ENCODE measurements at regions not wholly inside any gene's neighbourhood (a gene's known extent, or its start where the extent isn't known, plus 50 kb on each side); places are given as distances from the start of the nearest gene placed in this dataset.

DNA sequence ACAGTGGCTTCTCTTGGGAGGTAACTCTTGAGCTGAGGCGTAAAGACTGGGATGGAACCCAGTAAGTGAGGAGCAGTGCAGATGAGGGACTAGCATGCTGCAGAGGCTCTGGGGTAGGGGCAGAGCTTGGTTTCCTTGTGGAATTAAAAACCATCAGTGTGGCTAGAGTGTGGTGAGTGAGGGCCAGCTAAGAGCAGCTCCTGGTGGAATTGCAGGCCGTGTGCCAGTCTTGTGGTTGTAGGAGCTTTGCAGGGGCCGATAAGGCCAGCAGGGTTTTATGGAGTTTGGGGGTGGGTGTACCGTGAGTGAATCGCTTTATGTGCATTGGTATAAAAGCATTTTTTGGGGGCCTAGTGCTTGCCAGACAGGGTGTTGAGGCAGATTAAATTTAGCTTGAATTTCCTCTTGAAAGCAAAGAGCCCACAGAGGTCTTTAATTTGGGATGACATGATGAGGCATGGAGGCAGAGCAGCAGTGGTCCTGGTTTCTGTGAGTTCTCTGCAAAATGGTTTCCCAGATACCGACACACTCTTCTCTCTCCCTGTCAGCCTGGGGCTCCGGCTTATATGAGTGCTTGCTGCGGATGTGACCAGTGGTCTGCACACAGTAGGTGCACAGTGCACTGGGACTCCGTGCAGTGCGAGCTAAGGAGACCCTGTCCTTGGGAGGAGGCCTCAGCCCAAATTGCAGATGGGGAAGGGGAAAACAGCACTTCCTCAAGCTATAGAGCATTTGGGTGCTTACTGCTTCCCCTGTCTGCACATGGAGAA lies 176.4 kb upstream of the PITX1 start:
- H3F3A ChIP-seq (ENCODE audit: insufficient read depth, low read length): no peaks in the 10 kb centered on the region
- H2AFZ ChIP-seq (ENCODE audit: low read length): no peak overlapping the region
- H3K79me2 ChIP-seq (ENCODE audit: low read length): no peaks in the 10 kb centered on the region
- no peaks in the 10 kb centered on the region for H4K20me1 ChIP-seq (ENCODE audit: insufficient read depth, low read length)
- no peaks in the 10 kb centered on the region for H3K9me3 ChIP-seq (replicated peaks; ENCODE audit: insufficient read depth, low read length)
- DNase-seq: no peak
- no peak overlapping the region for H3K4me2 ChIP-seq (ENCODE audit: low read depth, low read length)
- H3K36me3 ChIP-seq (replicated peaks; ENCODE audit: insufficient read depth, low read length): no peaks in the 10 kb centered on the region
- no peak overlapping the region for H3K9ac ChIP-seq (ENCODE audit: low read length)
- no peak overlapping the region for H3K4me3 ChIP-seq (ENCODE audit: low read length)
- no peaks in the 10 kb centered on the region for H3K4me1 ChIP-seq (ENCODE audit: low read length)
- no peaks in the 10 kb centered on the region for H3K27me3 ChIP-seq (replicated peaks; ENCODE audit: insufficient read depth, low read length)
- TF ChIP-seq, protein P1, sequence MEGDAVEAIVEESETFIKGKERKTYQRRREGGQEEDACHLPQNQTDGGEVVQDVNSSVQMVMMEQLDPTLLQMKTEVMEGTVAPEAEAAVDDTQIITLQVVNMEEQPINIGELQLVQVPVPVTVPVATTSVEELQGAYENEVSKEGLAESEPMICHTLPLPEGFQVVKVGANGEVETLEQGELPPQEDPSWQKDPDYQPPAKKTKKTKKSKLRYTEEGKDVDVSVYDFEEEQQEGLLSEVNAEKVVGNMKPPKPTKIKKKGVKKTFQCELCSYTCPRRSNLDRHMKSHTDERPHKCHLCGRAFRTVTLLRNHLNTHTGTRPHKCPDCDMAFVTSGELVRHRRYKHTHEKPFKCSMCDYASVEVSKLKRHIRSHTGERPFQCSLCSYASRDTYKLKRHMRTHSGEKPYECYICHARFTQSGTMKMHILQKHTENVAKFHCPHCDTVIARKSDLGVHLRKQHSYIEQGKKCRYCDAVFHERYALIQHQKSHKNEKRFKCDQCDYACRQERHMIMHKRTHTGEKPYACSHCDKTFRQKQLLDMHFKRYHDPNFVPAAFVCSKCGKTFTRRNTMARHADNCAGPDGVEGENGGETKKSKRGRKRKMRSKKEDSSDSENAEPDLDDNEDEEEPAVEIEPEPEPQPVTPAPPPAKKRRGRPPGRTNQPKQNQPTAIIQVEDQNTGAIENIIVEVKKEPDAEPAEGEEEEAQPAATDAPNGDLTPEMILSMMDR (IDR thresholded peaks at IDR 0.05; ENCODE audit: low read length): no peak
- TF ChIP-seq EZH2 (optimal IDR thresholded peaks at IDR 0.05; ENCODE audit: low read depth, low read length): no peak
- TF ChIP-seq EZH2phosphoT487 (IDR thresholded peaks at IDR 0.05; ENCODE audit: low read length): no peak
- no peaks in the 10 kb centered on the region for H3K9me2 ChIP-seq (replicated peaks; ENCODE audit: insufficient read depth, low read length)
- no peak overlapping the region for H3K27ac ChIP-seq (ENCODE audit: low read length)

DNA sequence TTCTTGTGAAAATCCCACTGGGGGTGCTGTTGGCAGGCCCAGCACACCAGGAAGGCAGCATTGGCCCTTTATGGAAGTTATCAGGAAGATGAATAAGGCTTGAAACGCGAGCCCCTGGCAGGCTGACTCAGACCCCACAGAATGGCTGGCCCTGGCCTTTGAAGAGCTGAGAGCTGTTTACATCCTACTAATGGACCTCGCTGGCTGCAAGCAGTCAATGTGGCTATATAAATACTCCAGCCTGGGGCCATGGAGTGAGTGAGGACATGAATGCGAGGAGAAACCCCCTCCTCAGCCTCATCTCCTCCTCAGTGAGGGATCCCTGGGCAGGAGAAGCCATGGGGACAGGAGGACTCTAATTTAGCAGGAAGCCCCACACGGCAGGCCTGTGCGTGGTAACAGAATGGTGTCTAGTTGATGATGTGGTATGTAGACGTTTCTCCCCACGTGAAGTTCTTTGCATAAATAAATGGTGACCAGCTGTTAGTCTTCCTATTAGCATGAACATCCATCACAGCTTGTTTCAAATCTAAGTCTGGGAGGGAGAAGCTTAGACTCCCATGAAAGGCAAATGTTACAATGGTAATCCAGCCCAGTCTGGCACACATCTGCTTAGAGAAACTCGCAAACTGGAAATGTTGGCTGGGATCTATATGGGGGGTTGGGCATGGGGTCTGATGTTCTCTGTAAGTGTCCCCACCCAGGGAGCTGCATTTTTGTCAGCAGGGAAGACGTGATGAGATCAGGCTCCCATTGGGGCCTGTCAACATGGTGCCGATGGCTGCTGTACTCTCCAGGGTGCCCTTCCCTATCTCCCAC lies 175.1 kb upstream of the PITX1 start:
- Histone ChIP-seq H3K9me2 (replicated peaks; ENCODE audit: insufficient read depth, low read length) (no peaks in the 10 kb centered on the region), H3K4me2 (ENCODE audit: low read depth, low read length) (no peak overlapping the region), H4K20me1 (ENCODE audit: insufficient read depth, low read length) (no peaks in the 10 kb centered on the region), H3K4me3 (ENCODE audit: low read length) (no peak overlapping the region), H3K36me3 (replicated peaks; ENCODE audit: insufficient read depth, low read length) (no peaks in the 10 kb centered on the region), H3K4me1 (ENCODE audit: low read length) (no peaks in the 10 kb centered on the region), H3K27me3 (replicated peaks; ENCODE audit: insufficient read depth, low read length) (no peaks in the 10 kb centered on the region), H3K9ac (ENCODE audit: low read length) (no peak overlapping the region), H3K79me2 (ENCODE audit: low read length) (no peaks in the 10 kb centered on the region), H3K9me3 (replicated peaks; ENCODE audit: insufficient read depth, low read length) (no peaks in the 10 kb centered on the region), H3K27ac (ENCODE audit: low read length) (no peak overlapping the region), H3F3A (ENCODE audit: insufficient read depth, low read length) (no peaks in the 10 kb centered on the region), H2AFZ (ENCODE audit: low read length) (no peak overlapping the region)
- no peak for TF ChIP-seq EZH2phosphoT487 (IDR thresholded peaks at IDR 0.05; ENCODE audit: low read length)
- no peak for TF ChIP-seq EZH2 (optimal IDR thresholded peaks at IDR 0.05; ENCODE audit: low read depth, low read length)
- TF ChIP-seq, protein P1 (IDR thresholded peaks at IDR 0.05; ENCODE audit: low read length): no peak
- DNase-seq: no peak

DNA sequence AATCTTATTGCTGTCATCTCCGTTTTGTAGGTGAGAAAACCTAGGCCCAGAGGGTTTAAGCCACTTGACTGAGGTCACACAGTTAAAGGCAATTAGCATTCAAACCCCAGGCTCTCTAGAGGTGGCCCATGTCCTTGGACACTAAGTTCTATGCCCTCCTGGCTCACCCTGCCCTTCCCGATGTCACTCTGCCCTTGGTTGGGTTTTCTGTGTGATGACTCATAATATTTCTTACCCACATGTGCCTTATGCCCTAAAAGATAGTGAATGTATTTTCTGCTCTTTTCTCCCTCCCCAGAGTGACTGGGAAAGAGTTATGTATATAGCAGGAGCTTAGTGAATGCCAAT lies 174.5 kb upstream of the PITX1 start:
- DNase-seq: no peak
- H3K27ac ChIP-seq (ENCODE audit: low read length): no peak overlapping the region
- H3K4me1 ChIP-seq (ENCODE audit: low read length): no peaks in the 10 kb centered on the region

More for the DNA sequence above, 174.5 kb upstream of the PITX1 start:
- H3K9me3 ChIP-seq (replicated peaks; ENCODE audit: insufficient read depth, low read length): no peaks in the 10 kb centered on the region
- no peaks in the 10 kb centered on the region for H4K20me1 ChIP-seq (ENCODE audit: insufficient read depth, low read length)
- no peaks in the 10 kb centered on the region for H3F3A ChIP-seq (ENCODE audit: insufficient read depth, low read length)
- no peak overlapping the region for H3K4me3 ChIP-seq (ENCODE audit: low read length)
- H2AFZ ChIP-seq (ENCODE audit: low read length): no peak overlapping the region
- H3K27me3 ChIP-seq (replicated peaks; ENCODE audit: insufficient read depth, low read length): no peaks in the 10 kb centered on the region
- no peak for TF ChIP-seq EZH2 (optimal IDR thresholded peaks at IDR 0.05; ENCODE audit: low read depth, low read length)
- TF ChIP-seq EZH2phosphoT487 (IDR thresholded peaks at IDR 0.05; ENCODE audit: low read length): no peak
- H3K36me3 ChIP-seq (replicated peaks; ENCODE audit: insufficient read depth, low read length): no peaks in the 10 kb centered on the region
- H3K9ac ChIP-seq (ENCODE audit: low read length): no peak overlapping the region
- H3K79me2 ChIP-seq (ENCODE audit: low read length): no peaks in the 10 kb centered on the region
- H3K9me2 ChIP-seq (replicated peaks; ENCODE audit: insufficient read depth, low read length): no peaks in the 10 kb centered on the region
- H3K4me2 ChIP-seq (ENCODE audit: low read depth, low read length): no peak overlapping the region
